SK-N-SH (cell line): ENCODE measurements at regions not wholly inside any gene's neighbourhood (a gene's known extent, or its start where the extent isn't known, plus 50 kb on each side); places are given as distances from the start of the nearest gene placed in this dataset.

ENCODE experiments used
- FOXJ3 ChIP-seq: sonication (generic); formaldehyde crosslinking; IDR thresholded peaks from 2 replicates; pipeline ENCODE4 v1.5.1; 2020; ENCODE audit warnings: mild to moderate bottlenecking, missing genetic modification reagents
- SMC3 ChIP-seq: IDR thresholded peaks from 2 replicates; pipeline ENCODE4 v1.6.1; 2012; ENCODE audit warnings: low read depth, low read length, improper control_type of control experiment
- YY1 ChIP-seq: IDR thresholded peaks from 2 replicates; pipeline ENCODE4 v1.4.0; 2012; ENCODE audit warnings: low read depth, mild to moderate bottlenecking
- TF ChIP-seq, protein P1 (sequence below): IDR thresholded peaks from 2 replicates; pipeline ENCODE4 v1.6.1; 2012; ENCODE audit warnings: mild to moderate bottlenecking, low read depth, low read length, moderate library complexity
- TF ChIP-seq, protein P2 (sequence below): IDR thresholded peaks from 2 replicates; pipeline ENCODE4 v1.4.0; 2012; ENCODE audit warnings: low read depth
- TF ChIP-seq, protein P3 (sequence below): fragments of 200-600 bp; sonication (generic); IDR thresholded peaks from 2 replicates; pipeline ENCODE4 v1.6.1; 2017; ENCODE audit warnings: antibody characterized with exemption, mild to moderate bottlenecking, moderate library complexity

DNA sequence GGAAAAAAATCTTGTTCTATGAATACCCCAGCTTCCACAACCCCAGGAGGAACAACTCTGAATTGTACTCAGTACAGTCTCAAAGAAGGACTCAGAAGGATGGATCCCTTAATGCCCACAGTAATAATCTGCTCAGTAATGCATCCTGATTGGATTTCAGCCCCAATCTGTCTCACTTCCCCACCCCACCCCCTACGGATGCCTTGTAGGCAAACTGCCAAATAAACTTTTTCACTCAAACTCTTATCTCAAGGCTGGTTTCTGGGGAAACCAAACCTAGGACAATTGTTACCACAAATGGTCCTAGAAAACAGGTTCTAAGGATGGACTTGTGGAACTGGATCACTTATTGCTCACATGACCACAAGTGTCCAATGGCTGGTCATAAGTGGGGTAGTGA lies 1021.8 kb upstream of the INTU start:
- TF ChIP-seq SMC3 (no peak), YY1 (no peak), FOXJ3 (CRISPR knock-in tag) (no peak)
- TF ChIP-seq, protein P1, sequence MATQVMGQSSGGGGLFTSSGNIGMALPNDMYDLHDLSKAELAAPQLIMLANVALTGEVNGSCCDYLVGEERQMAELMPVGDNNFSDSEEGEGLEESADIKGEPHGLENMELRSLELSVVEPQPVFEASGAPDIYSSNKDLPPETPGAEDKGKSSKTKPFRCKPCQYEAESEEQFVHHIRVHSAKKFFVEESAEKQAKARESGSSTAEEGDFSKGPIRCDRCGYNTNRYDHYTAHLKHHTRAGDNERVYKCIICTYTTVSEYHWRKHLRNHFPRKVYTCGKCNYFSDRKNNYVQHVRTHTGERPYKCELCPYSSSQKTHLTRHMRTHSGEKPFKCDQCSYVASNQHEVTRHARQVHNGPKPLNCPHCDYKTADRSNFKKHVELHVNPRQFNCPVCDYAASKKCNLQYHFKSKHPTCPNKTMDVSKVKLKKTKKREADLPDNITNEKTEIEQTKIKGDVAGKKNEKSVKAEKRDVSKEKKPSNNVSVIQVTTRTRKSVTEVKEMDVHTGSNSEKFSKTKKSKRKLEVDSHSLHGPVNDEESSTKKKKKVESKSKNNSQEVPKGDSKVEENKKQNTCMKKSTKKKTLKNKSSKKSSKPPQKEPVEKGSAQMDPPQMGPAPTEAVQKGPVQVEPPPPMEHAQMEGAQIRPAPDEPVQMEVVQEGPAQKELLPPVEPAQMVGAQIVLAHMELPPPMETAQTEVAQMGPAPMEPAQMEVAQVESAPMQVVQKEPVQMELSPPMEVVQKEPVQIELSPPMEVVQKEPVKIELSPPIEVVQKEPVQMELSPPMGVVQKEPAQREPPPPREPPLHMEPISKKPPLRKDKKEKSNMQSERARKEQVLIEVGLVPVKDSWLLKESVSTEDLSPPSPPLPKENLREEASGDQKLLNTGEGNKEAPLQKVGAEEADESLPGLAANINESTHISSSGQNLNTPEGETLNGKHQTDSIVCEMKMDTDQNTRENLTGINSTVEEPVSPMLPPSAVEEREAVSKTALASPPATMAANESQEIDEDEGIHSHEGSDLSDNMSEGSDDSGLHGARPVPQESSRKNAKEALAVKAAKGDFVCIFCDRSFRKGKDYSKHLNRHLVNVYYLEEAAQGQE = no peak
- TF ChIP-seq, protein P2, sequence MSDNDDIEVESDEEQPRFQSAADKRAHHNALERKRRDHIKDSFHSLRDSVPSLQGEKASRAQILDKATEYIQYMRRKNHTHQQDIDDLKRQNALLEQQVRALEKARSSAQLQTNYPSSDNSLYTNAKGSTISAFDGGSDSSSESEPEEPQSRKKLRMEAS = no peak
- TF ChIP-seq, protein P3, sequence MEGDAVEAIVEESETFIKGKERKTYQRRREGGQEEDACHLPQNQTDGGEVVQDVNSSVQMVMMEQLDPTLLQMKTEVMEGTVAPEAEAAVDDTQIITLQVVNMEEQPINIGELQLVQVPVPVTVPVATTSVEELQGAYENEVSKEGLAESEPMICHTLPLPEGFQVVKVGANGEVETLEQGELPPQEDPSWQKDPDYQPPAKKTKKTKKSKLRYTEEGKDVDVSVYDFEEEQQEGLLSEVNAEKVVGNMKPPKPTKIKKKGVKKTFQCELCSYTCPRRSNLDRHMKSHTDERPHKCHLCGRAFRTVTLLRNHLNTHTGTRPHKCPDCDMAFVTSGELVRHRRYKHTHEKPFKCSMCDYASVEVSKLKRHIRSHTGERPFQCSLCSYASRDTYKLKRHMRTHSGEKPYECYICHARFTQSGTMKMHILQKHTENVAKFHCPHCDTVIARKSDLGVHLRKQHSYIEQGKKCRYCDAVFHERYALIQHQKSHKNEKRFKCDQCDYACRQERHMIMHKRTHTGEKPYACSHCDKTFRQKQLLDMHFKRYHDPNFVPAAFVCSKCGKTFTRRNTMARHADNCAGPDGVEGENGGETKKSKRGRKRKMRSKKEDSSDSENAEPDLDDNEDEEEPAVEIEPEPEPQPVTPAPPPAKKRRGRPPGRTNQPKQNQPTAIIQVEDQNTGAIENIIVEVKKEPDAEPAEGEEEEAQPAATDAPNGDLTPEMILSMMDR = no peak
